ENCODE measurements at regions not wholly inside any gene's neighbourhood (a gene's known extent, or its start where the extent isn't known, plus 50 kb on each side); places are given as distances from the start of the nearest gene placed in this dataset.

DNA sequence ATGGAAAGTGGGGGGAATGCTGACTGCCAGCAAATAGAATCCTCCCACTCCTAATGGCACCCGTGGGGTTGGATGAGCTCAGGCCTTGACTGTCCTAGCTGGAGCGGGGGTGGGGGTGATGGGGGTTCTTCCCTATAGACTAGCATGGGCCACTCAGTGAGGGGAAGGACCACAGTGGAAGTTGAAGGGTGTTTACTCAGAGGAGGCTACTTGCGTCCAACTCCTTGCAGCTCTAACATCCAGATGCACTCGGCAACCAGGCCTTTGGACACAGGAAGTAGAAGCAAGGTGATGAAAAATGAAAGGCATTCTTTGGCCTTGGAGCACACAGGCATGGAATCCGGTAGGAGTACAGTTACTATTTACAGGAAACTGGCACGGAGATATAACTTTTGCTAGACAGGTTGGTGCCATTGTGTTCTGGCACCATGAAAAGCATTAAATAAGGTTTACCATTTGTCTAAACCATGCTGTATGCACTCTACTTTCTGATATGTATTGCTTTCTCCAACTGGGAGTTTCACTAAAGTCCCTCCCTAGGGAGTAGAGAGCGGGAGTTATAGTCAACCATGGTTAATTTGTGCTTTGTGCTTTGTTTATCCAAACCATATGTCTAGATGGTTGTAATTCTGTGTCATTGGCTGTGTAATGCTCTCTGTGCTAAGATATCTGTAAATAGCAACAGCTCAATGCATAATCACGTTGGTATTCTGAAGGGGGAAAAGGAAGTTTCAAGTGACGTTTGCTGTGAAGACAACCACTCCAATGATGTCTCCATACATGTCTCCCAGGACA, 125.3 kb downstream of the TSHZ3 start:
- no peak for ATAC-seq

DNA sequence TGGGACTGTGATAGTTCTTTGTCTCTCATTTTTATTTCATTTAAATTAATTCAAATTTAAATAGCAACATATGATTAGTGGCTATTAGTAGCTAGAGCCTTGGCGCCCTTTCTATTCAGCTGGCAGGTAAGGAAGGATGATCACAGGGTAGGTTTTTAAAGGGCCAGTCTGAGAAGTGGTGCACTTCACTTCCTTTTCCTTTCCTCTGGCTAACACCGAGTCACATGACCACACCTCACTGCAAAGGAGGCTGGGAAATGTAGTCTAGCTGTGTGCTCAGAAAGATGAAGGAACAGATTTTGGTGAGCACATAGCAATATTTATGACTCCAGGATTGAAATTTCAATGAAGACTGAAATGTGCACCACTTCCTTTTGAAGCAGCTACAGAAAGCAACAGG, 128.7 kb downstream of the TSHZ3 start:
- ATAC-seq, result peak; percentile 52

DNA sequence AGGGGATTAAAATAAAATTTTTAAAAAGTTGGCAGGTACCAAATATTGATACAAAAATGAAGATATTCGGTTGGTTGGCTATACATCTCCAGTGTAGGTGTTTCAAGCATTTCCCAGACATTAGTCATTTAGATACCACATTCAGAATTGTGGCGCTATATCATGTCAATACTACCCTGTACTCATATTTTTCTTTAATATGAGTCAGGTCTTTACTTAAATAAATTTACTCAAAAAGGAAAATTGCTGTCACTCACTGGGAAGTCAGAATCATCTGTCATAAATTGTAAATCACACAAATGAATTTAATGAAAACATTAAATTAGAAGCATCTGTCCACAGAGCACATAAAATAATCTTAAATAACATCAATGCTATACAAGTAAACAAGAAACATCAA, 134.2 kb downstream of the TSHZ3 start:
- ATAC-seq, result no peak

DNA sequence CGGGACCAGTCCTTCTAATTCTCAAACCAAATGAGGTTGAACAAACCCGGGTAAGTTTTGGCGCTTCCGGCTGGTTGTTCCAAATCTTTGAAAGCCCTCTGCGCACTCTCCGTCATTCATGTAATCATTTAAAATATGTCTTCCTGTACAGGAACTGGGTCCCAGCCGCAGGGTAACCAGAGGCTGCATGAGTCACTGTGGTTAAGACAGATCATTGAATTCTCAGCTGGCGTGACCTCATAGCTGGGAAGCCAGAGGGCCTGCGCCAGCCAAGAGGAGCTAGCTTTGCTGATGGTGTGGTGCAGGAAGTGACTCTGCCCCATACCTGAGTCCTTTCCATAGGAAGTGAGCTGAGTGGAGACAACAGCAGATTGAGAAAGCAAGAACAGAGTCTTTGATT, 135.2 kb downstream of the TSHZ3 start:
- peak; percentile 100 for ATAC-seq

DNA sequence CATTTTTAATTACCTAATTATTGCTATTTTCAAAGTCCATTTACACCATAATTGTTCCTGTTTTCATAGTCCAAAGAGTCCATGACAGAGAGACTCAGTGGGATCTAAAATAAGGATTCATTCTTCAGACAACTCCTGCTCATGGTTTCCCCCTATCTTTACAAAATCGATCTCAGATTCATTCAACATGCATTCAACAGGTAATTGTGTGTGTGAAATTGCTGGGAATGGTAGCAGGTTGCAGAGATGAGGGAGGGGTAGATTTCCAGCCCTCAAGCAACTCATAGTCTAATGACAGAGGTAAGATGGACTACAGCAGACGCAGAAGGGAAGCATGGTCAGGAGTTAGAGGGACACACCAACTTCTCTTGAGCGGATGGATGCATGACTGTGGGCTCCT, 138.1 kb downstream of the TSHZ3 start:
- no peak for ATAC-seq

DNA sequence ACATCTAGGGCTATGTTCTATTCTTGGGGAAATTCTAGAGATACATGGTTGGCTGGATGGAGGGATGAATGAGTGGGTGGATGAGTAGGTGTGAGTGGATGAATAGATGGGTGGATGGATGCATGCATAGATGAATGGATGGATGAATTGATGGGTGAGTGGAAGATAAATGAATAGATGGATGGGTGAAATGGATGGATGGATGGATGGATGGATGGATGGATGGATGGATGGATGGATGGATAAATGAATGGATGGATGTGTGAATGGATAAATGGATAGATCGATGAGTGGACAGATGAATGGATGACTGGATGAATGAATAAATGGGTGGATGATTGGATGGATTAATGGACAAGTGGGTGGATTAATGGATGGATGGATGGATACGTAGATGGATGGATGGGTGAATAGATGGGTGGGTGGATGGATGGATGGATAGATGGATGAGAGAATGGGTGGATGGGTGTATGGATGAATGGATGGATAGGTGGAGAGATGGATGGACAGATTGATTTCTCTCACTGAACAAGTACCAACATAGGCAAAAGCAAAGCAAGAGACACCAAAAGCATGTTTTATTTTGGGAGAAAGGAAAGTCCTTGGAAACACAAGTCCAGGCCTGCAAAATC, 143.2 kb downstream of the TSHZ3 start:
- no peak for ATAC-seq

DNA sequence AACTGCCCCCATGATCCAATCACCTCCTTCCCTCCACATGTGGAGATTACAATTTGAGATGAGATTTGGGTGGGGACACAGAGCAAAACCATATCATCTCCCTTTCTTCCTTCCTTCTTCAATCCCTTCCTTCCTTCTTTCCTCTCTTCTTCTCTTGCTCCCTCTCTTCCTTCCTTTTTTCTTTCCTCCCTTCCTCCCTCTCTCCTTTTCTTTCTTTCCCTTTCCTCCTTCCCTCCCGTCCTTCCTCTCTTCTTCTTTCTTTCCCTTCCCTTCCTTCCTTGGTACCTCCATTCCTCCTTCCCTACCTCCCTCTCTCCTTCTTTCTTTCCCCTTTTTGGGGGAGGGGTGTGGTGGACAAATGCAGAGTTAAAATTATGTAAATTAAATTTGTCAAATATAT, 145.1 kb downstream of the TSHZ3 start:
- ATAC-seq, result no peak

DNA sequence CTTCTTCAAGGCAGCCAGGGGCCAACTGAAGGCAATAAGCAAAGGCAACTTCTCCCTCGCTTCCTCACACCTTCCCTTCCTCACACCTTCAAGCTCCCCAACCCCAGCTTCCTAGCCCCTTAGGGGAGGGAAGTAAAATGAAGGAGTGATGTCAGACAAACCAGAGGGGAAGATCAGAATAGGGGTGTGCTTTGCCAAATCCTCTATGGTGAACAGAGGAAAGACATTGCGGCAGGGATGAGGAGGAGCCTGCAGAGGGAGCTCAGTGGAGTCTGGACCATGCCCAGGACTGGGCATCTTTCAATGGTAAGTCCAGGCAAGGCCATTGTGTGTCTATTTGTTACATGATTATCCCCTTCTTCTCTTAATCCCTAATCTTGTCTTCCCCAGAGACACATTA, 164.0 kb downstream of the TSHZ3 start:
- ATAC-seq, result no peak

DNA sequence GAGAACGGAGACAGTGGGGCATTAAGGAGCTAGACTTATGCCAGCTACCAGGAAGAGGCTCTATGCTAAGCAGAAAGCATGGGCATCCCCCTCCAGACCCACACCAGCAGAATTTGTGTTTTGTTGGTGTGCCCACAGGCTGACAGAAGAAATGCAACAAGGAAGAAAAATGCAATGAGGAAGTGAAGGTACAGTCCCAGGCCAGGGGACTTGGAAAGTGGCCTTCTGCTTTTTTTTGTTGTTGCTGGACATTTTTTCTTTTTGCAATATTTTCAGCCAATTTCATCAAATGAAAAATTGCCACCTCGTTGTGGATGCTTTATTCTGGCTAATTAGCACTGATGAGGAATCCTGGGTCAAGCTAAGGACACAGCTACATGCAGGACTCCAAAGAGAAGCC, 167.7 kb downstream of the TSHZ3 start:
- no peak for ATAC-seq

DNA sequence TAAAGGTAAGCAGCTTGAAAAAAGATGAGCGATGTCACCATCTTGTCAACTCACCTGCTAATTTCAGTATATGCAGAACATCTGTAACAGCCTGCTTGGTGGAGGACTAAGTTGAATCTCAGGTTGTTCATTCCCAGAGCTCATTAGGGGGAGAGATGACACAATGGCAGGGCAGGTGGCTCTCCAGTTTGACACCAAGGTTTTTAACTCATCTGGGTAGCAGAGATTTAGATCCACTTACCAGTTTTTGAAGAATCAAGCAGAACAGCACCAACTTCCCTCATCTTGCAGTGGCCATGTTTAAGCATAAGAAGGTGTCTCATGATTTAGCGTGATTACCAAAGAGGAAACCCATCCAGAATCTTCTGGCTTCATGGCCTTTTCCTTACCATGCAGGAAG, 168.3 kb downstream of the TSHZ3 start:
- no peak for ATAC-seq

DNA sequence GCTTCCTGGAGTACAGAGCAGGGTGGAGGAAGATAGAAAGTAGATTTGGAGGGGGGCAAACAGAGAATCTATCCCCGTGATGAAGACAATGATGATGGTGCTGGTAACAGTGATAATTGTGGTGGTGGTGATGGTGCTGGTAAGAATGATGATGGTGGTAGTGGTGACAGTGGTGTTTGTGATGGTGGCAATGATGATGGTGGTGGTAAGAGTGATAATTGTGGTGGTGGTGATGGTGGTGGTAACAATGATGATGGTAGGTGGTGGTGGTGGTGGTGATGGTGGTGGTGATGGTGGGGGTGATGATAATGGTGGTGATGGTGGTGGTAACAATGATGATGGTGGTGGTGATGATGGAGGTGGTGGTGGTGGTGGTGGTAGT, 169.8 kb downstream of the TSHZ3 start:
- no peak for ATAC-seq

DNA sequence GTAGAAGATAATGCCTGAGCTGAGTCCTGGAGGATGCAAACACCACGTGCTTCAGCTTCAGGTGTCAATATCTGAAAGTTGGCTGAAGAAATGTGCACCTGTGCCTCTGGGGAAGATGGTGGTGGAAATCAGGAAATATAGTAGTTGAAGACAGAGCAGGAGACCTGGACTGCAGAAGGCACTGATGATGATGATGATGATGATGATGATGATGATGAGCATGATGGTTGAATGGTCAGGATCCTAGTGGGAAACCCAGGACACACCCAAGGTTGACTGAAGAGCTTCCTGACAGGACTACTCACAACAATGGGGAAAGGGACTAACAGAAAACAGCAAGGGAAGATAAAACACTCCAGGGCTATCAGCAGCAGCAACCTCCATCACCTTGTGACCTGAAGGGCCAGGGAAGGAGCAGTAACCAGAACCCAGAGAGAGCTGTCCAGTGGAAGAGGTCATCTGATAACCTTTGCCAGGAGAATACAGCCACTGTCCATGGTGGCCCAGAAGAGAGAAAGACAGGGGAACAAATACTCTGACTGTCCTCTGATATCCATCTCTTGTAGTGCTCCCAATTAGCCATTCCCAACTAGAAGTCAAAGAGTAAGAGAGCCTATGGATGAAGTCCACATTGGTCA, 170.3 kb downstream of the TSHZ3 start:
- ATAC-seq, result no peak

DNA sequence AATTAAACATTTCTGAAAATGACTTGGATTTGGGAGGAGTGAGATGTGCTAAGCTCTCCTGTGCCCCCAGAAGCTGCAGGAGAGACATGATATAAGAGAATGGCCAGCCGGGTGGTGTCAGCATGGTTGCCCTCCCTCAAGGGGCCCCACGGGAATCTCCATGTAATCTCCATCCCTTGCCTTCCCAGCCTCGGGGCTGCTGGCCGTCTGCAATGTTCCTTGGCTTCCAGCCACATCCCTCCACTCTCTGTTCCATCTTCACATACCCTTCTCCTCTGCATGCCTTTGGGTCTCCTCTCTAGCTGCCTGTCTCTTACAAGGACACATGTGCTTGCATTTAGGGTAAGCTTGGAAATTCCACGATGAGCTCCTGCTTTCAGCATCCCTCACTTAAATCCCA, 172.0 kb downstream of the TSHZ3 start:
- no peak for ATAC-seq

DNA sequence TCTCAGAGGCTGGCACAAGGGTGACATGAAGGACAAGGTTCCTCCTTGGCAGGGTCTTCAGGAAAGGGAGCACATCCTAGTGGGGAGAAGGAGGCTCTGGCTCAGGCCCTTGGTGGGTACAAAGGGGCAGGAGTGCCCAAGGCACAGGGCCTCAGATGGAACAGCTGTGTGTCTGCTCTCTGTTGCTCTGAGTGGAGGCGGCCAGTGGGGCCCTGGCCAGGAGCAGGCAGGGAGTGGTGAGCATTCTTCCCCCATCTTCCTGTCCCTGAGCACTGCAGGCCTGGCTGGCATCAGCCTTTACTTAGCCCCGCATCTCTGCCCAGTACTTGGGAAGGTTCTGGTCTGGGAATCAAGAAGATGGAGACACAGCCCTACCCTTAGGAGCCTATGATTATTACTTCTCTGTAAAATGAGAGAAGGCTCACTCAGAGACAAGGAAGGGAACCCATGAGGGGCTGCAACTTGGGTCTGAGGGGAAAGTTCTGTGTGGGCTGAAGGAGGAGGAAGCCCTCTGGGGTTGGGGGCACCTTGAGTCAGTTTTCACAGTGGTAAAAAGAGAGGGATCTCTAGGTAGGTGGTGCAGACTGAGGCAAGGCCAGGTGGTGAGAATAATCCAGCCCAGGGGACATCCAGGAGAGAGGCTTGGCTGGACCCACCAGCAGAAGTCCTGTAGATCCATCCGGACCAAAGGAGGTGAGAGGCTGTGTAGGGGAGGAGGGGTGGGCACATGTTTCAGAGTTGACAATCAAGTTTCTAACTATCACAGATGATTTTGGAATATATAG, 173.5 kb downstream of the TSHZ3 start:
- ATAC-seq, result no peak

DNA sequence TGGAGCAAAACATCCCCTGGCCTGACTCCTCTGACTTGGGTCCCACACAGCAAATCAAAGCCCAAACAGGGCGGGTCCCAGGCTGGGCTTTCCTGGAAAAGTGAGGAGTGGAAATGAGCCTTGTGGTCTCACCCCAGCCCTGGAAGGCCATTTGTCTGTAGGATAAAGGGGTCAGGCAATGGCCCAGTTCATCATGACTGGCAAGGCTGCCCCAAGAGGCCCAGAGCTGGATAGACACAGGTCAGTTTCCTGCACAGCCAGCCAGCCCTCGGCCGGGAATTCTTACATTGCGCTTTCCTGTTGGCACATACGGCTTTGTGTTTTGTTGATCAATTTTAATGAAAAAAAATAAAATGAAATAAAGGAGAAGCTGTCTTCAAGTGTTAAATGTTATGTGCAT, 174.3 kb downstream of the TSHZ3 start:
- ATAC-seq, result no peak

DNA sequence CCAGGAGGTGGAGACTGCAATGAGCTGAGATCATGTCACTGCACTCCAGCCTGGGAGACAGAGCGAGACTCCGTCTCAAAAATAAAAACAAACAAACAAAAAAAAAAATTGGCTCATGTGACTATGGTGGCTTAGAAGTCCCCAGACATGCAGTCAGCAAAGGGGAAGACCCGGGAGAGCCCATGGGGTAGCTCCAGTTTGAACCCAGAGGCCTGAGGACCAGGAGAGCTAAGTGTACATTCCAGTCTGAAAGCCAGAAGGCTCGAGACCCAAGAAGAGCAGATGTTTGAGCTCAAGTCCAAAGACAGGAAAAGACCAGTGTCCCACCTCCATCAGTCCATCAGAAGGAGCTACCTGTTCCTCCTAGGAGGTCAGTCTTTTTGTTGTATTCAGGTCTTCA, 175.2 kb downstream of the TSHZ3 start:
- no peak for ATAC-seq

DNA sequence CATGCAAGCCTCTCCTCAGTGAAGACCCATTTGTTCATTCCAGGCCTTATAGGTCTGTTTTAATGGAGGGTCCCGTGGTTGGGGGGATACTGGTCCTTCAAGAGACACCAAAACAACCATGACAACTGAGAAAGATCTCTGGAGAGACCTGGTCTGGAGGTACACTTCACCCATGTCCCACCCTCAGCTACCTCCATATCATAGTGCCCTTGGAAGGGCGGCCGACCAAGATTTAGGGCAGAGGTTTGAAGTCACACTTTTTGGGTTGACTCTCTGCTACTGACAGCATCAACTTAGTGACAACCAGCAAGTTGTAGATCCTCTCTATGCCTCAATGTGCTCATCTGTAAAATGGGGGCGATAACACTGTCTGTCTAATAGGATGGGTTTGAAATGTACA, 177.3 kb downstream of the TSHZ3 start:
- ATAC-seq, result no peak

DNA sequence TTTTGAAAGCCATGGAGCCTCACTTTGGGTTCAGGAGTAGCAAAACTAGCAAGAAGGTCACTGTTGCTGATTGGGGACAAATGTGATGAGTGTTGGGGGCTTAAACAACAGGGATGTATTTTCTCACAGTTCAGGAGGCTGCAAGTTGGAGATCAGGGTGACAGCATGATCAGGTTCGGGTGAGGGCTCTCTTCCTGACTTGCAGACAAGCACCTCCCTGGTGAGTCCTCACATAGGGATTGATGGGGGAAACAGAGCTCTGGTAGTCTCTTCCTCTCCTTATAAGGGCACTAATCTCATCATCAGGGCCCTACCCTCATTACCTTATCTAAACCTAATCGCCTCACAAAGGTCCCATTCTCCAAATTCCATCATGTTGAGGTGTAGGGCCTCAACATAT, 179.2 kb downstream of the TSHZ3 start:
- ATAC-seq, result no peak

DNA sequence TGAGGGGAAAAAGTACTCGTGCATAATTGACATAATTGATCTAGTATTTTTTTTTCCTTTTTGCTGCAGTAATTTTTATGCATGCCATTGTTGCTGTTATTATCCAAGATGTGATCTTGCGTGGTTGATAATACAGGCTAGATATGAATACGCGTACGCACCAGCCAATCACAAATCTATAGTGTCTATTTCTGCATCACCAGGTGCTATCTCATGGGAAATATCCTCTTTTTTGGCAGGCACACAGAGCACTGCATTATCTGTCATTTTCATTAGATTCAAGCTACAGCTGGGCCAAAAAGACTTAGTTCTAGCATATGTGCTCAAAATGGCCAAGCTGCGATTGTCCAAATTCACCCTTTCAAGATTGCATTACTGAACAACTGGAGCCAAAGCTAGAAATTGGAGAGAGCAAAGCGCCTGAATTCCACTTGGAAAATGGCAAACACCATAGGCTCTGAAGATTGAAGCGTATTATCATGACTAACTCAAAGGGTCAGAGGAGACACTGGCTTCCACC, 181.1 kb downstream of the TSHZ3 start:
- no peak for ATAC-seq

DNA sequence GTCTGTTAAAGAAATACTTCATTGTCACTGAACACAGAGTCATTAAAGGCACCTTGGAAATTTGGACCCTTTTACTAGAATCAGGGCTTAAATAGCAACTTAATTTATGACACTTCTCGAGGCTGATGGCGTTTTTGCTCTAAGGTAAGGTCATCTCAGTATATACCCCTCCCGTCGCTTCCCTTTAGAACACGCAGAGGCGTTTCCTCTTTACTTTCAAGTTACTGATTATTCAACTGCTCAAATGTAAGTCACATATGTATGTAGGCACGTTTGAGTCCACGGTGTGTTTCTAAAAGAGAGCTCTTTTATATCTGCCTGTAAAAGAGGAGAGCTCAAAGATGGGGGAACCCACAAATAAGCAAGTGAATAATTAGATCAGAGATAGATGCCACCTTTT, 181.5 kb downstream of the TSHZ3 start:
- no peak for ATAC-seq

DNA sequence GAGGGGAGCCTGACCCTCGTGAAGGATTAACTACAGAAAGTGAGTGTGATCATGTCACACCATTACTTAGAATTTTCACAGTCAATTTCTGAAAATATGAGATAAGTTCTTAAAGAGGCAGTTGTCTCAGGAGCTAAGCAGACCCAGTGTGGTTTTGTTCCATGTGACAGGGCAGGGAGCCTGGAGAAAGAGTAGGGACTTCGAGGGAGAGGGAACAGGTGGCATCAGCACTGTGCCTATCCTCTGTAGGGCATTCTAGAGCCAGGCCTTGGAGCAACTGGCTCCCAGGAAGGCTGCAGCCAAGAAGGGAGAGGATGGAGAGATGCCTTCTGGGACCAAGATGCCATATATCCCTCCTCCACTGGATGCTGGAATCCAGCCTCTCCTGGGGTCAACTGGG, 183.0 kb downstream of the TSHZ3 start:
- ATAC-seq, result no peak

DNA sequence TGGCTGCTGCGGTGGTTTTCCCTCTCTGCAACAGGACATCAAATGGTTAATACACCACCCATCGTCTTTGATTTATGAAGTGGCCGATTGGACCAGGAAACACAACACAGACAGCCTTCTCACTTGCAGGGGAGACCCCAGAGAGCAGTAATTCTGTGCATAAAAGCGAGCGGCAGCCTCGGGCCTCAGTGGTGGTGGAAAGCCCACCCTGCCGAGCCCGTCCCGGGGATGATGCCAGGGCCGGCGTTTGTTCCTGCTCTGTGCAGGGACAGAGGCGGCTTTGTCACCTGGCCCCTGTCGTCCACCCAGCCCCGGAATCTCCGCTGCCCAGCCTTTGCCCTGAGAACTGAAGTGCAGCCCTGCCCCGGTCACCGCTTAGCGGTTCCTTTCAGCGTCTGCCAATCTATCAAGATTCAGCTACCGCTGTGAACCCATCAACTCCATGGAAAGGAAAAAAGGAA, 184.4 kb downstream of the TSHZ3 start:
- no peak for ATAC-seq

DNA sequence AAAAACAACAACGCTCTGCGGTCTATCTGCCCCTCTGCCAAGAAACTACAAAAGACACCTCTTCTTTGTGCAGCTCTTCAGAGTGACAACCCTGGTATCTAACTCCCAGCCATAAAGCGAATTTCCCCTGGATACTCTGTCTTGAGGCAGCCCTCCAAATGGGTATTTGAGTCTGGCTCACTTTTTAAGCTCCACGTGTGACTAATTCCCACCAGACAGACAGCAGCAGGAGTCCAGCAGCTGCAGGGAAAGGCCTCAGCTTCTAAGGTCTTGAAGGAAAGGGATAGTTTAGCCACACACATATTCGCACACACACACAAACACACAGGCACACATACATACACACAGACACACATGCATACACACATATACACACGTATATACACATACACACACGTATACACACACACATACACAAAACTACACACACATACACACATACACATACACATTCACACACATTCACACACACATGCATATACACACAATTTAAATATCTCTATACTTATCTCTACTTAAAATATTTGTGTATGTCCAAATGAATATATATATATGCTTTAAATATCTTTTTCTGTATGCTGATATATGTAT, 188.8 kb downstream of the TSHZ3 start:
- ATAC-seq, result no peak

Measured in esophagus mucosa (tissue), 1 donor.